Fibroblast of lung (primary cell): ENCODE measurements at regions not wholly inside any gene's neighbourhood (a gene's known extent, or its start where the extent isn't known, plus 50 kb on each side); places are given as distances from the start of the nearest gene placed in this dataset.

ENCODE experiments used
- DNase-seq, 2 donors: peaks; one replicate each; pipeline versions ENCODE4 v3.0.0 to v3.0.0-alpha.2; 2010; ENCODE audit warnings: low read depth in 2 of 2
- H2AFZ ChIP-seq: 2 replicates; pipeline ENCODE4 v1.5.1; 2012; ENCODE audit warnings: low read length, control low read depth, inconsistent platforms
- H3K27ac ChIP-seq: 2 replicates; pipeline ENCODE4 v1.5.1; 2011; ENCODE audit warnings: low read length, control low read depth; ENCODE audit not compliant: insufficient read depth
- H3K27me3 ChIP-seq: 2 replicates; pipeline ENCODE4 v1.5.1; 2011; ENCODE audit warnings: mild to moderate bottlenecking, low read length; ENCODE audit not compliant: control insufficient read depth, insufficient read depth
- H3K36me3 ChIP-seq: 2 replicates; pipeline ENCODE4 v1.5.1; 2011; ENCODE audit warnings: low read length; ENCODE audit not compliant: control insufficient read depth, insufficient read depth
- H3K4me1 ChIP-seq: 2 replicates; pipeline ENCODE4 v1.5.1; 2011; ENCODE audit warnings: low read length; ENCODE audit not compliant: control insufficient read depth, insufficient read depth; ENCODE audit errors: extremely low read depth
- H3K4me2 ChIP-seq: 2 replicates; pipeline ENCODE4 v1.5.1; 2011; ENCODE audit warnings: low read length, control low read depth; ENCODE audit not compliant: insufficient read depth; ENCODE audit errors: extremely low read depth
- H3K4me3 ChIP-seq, 4 experiments: fragments of 200-600 bp in 1 of 4; sonication (generic) in 1 of 4; replicated peaks in 1 of 4; 2 replicates each; pipeline ENCODE4 v1.5.1; 2011 to 2016; ENCODE audit warnings: low read length in 4 of 4, low read depth in 3 of 4, mild to moderate bottlenecking in 3 of 4, control low read depth in 2 of 4, inconsistent platforms in 1 of 4, mixed read lengths in 1 of 4; ENCODE audit not compliant: insufficient read depth in 1 of 4; ENCODE audit errors: control extremely low read depth in 1 of 4
- H3K79me2 ChIP-seq: 2 replicates; pipeline ENCODE4 v1.5.1; 2012; ENCODE audit warnings: mild to moderate bottlenecking, low read length, inconsistent platforms; ENCODE audit not compliant: control insufficient read depth, insufficient read depth
- H3K9ac ChIP-seq: 2 replicates; pipeline ENCODE4 v1.5.1; 2011; ENCODE audit warnings: mild to moderate bottlenecking, low read length, control low read depth; ENCODE audit not compliant: insufficient read depth
- H3K9me3 ChIP-seq: 2 replicates; pipeline ENCODE4 v1.5.1; 2012; ENCODE audit warnings: low read depth, low read length; ENCODE audit not compliant: control insufficient read depth, insufficient read depth
- H4K20me1 ChIP-seq: 2 replicates; pipeline ENCODE4 v1.5.1; 2011; ENCODE audit warnings: low read length; ENCODE audit not compliant: control insufficient read depth, insufficient read depth; ENCODE audit errors: extremely low read depth
- EZH2 ChIP-seq: IDR thresholded peaks from 2 replicates; pipeline ENCODE4 v1.5.1; 2012; ENCODE audit warnings: low read length, control low read depth, mild to moderate bottlenecking; ENCODE audit errors: missing control alignments
- TF ChIP-seq, protein P1 (sequence below), 2 donors: IDR thresholded peaks in 1 of 2; conservative IDR thresholded peaks in 1 of 2; 1 replicate in 1 of 2; 2 replicates in 1 of 2; pipeline ENCODE4 v1.5.1; 2011 to 2012; ENCODE audit warnings: low read length in 2 of 2, control low read depth in 1 of 2, inconsistent platforms in 1 of 2, low read depth in 1 of 2, mild to moderate bottlenecking in 1 of 2

DNA sequence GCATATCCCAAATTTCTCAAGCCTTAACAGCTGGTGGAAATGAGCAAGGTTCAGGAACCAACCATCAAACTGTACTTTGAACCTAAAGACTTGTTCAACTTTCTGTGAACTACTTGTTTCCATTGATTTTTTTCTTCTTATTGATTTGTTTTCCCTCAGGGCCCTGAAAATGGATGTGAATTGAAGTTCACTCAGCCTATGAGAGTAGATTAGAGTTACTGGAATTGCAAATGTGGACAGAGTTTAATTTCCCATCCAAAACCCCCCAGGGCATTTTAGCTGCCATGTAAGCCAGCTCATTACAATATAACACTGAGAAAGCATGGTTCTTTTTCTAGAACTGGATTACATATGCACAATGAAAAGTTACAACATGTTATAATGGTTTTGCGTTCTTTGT is 1105.7 kb downstream of the REEP3 start:
- H4K20me1 ChIP-seq, result no peaks in the 10 kb centered on the region
- no peak overlapping the region for H3K9ac ChIP-seq
- no peaks in the 10 kb centered on the region for H3K27me3 ChIP-seq
- H3K27ac ChIP-seq, result no peak overlapping the region
- no peaks in the 10 kb centered on the region for H3K36me3 ChIP-seq
- no peaks in the 10 kb centered on the region for H3K4me1 ChIP-seq
- no peak overlapping the region for H3K4me3 ChIP-seq
- H2AFZ ChIP-seq, result no peak overlapping the region
- no peaks in the 10 kb centered on the region for H3K79me2 ChIP-seq
- H3K4me2 ChIP-seq, result no peak overlapping the region
- no peaks in the 10 kb centered on the region for H3K9me3 ChIP-seq
- no peak for TF ChIP-seq EZH2
- TF ChIP-seq, protein P1, sequence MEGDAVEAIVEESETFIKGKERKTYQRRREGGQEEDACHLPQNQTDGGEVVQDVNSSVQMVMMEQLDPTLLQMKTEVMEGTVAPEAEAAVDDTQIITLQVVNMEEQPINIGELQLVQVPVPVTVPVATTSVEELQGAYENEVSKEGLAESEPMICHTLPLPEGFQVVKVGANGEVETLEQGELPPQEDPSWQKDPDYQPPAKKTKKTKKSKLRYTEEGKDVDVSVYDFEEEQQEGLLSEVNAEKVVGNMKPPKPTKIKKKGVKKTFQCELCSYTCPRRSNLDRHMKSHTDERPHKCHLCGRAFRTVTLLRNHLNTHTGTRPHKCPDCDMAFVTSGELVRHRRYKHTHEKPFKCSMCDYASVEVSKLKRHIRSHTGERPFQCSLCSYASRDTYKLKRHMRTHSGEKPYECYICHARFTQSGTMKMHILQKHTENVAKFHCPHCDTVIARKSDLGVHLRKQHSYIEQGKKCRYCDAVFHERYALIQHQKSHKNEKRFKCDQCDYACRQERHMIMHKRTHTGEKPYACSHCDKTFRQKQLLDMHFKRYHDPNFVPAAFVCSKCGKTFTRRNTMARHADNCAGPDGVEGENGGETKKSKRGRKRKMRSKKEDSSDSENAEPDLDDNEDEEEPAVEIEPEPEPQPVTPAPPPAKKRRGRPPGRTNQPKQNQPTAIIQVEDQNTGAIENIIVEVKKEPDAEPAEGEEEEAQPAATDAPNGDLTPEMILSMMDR (conservative IDR thresholded peaks at IDR 0.05 in 1 of 2, IDR thresholded peaks at IDR 0.05 in 1 of 2; ENCODE audit: low read depth in 1 of 2, low read length in 2 of 2), result no peak
- no peak for DNase-seq

DNA sequence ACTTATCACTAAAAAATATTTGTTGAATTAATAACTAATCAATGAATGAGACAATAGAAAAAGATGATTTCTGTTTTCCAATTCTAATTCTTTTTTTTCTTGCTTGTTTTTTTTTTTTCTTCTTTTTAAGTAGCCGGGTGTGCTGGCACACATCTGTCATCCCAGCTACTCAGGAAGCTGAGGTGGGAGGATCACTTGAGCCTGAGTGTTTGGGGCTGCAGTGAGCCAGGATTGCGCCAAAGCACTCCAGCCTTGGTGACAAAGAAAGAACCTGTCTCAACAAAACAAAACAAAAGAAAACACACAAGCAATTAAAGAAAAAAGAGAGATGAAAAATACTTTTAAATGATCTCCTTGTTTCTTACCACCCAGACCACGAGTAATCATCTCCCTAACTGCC is 1109.3 kb downstream of the REEP3 start:
- no peak overlapping the region for H3K4me2 ChIP-seq
- H3K36me3 ChIP-seq, result no peaks in the 10 kb centered on the region
- H3K9me3 ChIP-seq, result no peaks in the 10 kb centered on the region
- H3K79me2 ChIP-seq, result no peaks in the 10 kb centered on the region
- H3K9ac ChIP-seq, result no peak overlapping the region
- no peak overlapping the region for H2AFZ ChIP-seq
- H3K27ac ChIP-seq, result no peak overlapping the region
- no peak for TF ChIP-seq EZH2
- H3K4me1 ChIP-seq, result no peaks in the 10 kb centered on the region
- no peak for DNase-seq
- H4K20me1 ChIP-seq, result no peaks in the 10 kb centered on the region
- no peak overlapping the region for H3K4me3 ChIP-seq
- no peaks in the 10 kb centered on the region for H3K27me3 ChIP-seq

DNA sequence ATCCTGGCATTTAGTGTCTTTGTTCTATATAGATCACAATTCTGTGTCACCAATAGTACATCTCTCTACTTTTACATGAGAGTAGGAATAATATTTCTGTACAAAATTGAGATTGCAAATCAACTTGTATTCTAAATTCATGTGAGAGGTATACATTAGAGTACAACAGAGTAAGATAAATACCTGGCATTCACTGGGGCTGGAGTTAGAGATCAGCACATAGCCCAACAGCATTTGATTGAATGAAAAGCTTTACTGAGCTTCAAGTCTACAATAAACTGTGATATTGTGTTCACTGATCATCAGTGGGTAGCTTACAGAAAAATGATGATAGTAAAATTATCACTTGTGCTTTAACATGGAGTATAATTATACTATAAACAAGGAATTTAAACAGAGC is 1114.7 kb downstream of the REEP3 start:
- no peak for DNase-seq
- no peaks in the 10 kb centered on the region for H3K4me1 ChIP-seq
- no peak overlapping the region for H3K9ac ChIP-seq
- H4K20me1 ChIP-seq, result no peaks in the 10 kb centered on the region
- H3K27me3 ChIP-seq, result no peaks in the 10 kb centered on the region
- H3K4me2 ChIP-seq, result no peak overlapping the region
- H3K9me3 ChIP-seq, result no peaks in the 10 kb centered on the region
- no peak overlapping the region for H3K4me3 ChIP-seq
- H3K27ac ChIP-seq, result no peak overlapping the region
- H2AFZ ChIP-seq, result no peak overlapping the region
- TF ChIP-seq EZH2, result no peak
- TF ChIP-seq, protein P1 (conservative IDR thresholded peaks at IDR 0.05 in 1 of 2, IDR thresholded peaks at IDR 0.05 in 1 of 2; ENCODE audit: low read depth in 1 of 2, low read length in 2 of 2), result no peak
- no peaks in the 10 kb centered on the region for H3K36me3 ChIP-seq
- no peaks in the 10 kb centered on the region for H3K79me2 ChIP-seq
